B cell (primary cell): ENCODE measurements at regions not wholly inside any gene's neighbourhood (a gene's known extent, or its start where the extent isn't known, plus 50 kb on each side); places are given as distances from the start of the nearest gene placed in this dataset.

Source experiments
- ATAC-seq: fragments of 200-7000 bp; cut with Tn5 transposase; one replicate; pipeline ENCODE4 v1.10.0; 2021; ENCODE audit warnings: low read depth, mild to moderate bottlenecking, moderate number of reproducible peaks, moderate library complexity
- CTCF ChIA-PET: fragments of 350-600 bp; sonication (Branson Sonifier 250); formaldehyde crosslinking; loops from one replicate; lab custom pipeline; 2021; ENCODE audit warnings: antibody characterized with exemption, inconsistent platforms; lab: Charles Lee
- POLR2A ChIA-PET: fragments of 350-600 bp; sonication (Branson Sonifier 250); formaldehyde crosslinking; loops from one replicate; lab custom pipeline; 2021; ENCODE audit warnings: antibody characterized with exemption; lab: Charles Lee
- DNase-seq: peaks from one replicate; pipeline ENCODE4 v3.0.0; 2013
- H2AFZ ChIP-seq: 2 replicates; pipeline ENCODE4 v1.6.1; 2012; ENCODE audit warnings: mild to moderate bottlenecking, low read depth, low read length; ENCODE audit not compliant: insufficient read depth, poor library complexity, severe bottlenecking
- H3K27ac ChIP-seq, 2 donors: 1 replicate in 1 of 2; 2 replicates in 1 of 2; pipeline ENCODE4 v1.5.1; 2012 to 2013; ENCODE audit warnings: low read length in 2 of 2, mild to moderate bottlenecking in 2 of 2, moderate library complexity in 1 of 2
- H3K27me3 ChIP-seq, 4 experiments: fragments of 200-600 bp in 1 of 4; sonication (generic) in 1 of 4; replicated peaks in 1 of 4; 1 replicate in 2 of 4; 2 replicates in 2 of 4; pipeline versions ENCODE4 v1.6.1 to v1.7.0; 2013 to 2016; ENCODE audit warnings: low read length in 3 of 4, mild to moderate bottlenecking in 2 of 4, mixed read lengths in 1 of 4, moderate library complexity in 1 of 4; ENCODE audit not compliant: insufficient read depth in 4 of 4, control insufficient read depth in 3 of 4; ENCODE audit errors: control extremely low read depth in 1 of 4
- H3K36me3 ChIP-seq, 2 experiments: replicated peaks in 1 of 2; 1 replicate in 1 of 2; 2 replicates in 1 of 2; pipeline versions ENCODE4 v1.6.1 to v1.7.1; 2013; ENCODE audit warnings: low read length in 1 of 2; ENCODE audit not compliant: insufficient read depth in 2 of 2, control insufficient read depth in 1 of 2; ENCODE audit errors: control extremely low read depth in 1 of 2, extremely low read depth in 1 of 2
- H3K4me1 ChIP-seq, 2 donors: fragments of 200-600 bp in 1 of 2; sonication (generic) in 1 of 2; 1 replicate in 1 of 2; 2 replicates in 1 of 2; pipeline versions ENCODE4 v1.5.1 to v1.6.1; 2013 to 2017; ENCODE audit warnings: low read length in 2 of 2; ENCODE audit not compliant: control insufficient read depth in 2 of 2, insufficient read depth in 2 of 2
- H3K4me2 ChIP-seq: replicated peaks from 2 replicates; pipeline ENCODE3; 2012; ENCODE audit warnings: mild to moderate bottlenecking, low read depth, low read length; ENCODE audit not compliant: poor library complexity, severe bottlenecking
- H3K4me3 ChIP-seq, 5 experiments: fragments of 200-600 bp in 1 of 5; sonication (generic) in 1 of 5; 1 replicate in 3 of 5; 2 replicates in 2 of 5; pipeline versions ENCODE4 v1.5.1 to v1.7.0; 2011 to 2016; ENCODE audit warnings: low read length in 4 of 5, mild to moderate bottlenecking in 4 of 5, low read depth in 2 of 5, control low read depth in 1 of 5, moderate library complexity in 1 of 5; ENCODE audit not compliant: insufficient read depth in 1 of 5; ENCODE audit errors: control extremely low read depth in 1 of 5, extremely low read depth in 1 of 5
- H3K79me2 ChIP-seq: fragments of 200-600 bp; sonication (generic); one replicate; pipeline ENCODE4 v1.6.0; 2016; ENCODE audit warnings: low read length; ENCODE audit not compliant: control insufficient read depth, insufficient read depth
- H3K9ac ChIP-seq: fragments of 200-600 bp; sonication (generic); 2 replicates; pipeline ENCODE4 v1.6.1; 2017; ENCODE audit warnings: mild to moderate bottlenecking, low read length, moderate library complexity
- H3K9me3 ChIP-seq, 3 donors: one replicate each; pipeline versions ENCODE4 v1.6.1 to v1.7.1; 2013; ENCODE audit warnings: low read length in 2 of 3; ENCODE audit not compliant: control insufficient read depth in 2 of 3, insufficient read depth in 1 of 3; ENCODE audit errors: control extremely low read depth in 1 of 3
- H4K20me1 ChIP-seq: 2 replicates; pipeline ENCODE4 v1.6.0; 2012; ENCODE audit warnings: mild to moderate bottlenecking, low read length; ENCODE audit not compliant: insufficient read depth, control insufficient read depth, poor library complexity, severe bottlenecking
- H3K27ac Mint-ChIP-seq: one replicate; pipeline ENCODE4 v1.8.0; 2021; ENCODE audit warnings: mixed read lengths
- H3K27me3 Mint-ChIP-seq: one replicate; pipeline ENCODE4 v1.8.0; 2021; ENCODE audit warnings: mixed read lengths
- H3K4me1 Mint-ChIP-seq: one replicate; pipeline ENCODE4 v1.8.0; 2021; ENCODE audit warnings: mixed read lengths
- H3K4me3 Mint-ChIP-seq: one replicate; pipeline ENCODE4 v1.8.0; 2021; ENCODE audit warnings: mixed read lengths
- H3K9me3 Mint-ChIP-seq: one replicate; pipeline ENCODE4 v1.8.0; 2022; ENCODE audit warnings: mixed read lengths; ENCODE audit not compliant: insufficient read depth
- CTCF ChIP-seq: fragments of 200-600 bp; IDR thresholded peaks from one replicate; pipeline ENCODE4 v1.8.0; 2022; ENCODE audit warnings: antibody characterized with exemption, mild to moderate bottlenecking
- EZH2 ChIP-seq: IDR thresholded peaks from 2 replicates; pipeline ENCODE4 v1.6.1; 2012; ENCODE audit warnings: borderline replicate concordance, low read depth, mild to moderate bottlenecking, moderate library complexity, low read length; ENCODE audit not compliant: insufficient read depth, poor library complexity, severe bottlenecking
- WGBS: methylation state at CpG from one replicate; pipeline ENCODE4 v1.1.5; 2013; ENCODE audit warnings: missing lambda C conversion rate; ENCODE audit not compliant: insufficient coverage; 5-methylcytosine and 5-hydroxymethylcytosine counted together
- intact Hi-C: fragments of 100-400 bp; cut with micrococcal nuclease; formaldehyde crosslinking; loops from one replicate; pipeline ENCODE4 v1.10.0; 2022

- no peak for ATAC-seq
- no peak overlapping the region for H3K4me3 Mint-ChIP-seq
- H3K36me3 ChIP-seq = no peaks in the 10 kb centered on the region
- peaks cover 5% of the 10 kb centered on the region for H3K4me1 Mint-ChIP-seq
- H3K9me3 Mint-ChIP-seq = no peaks in the 10 kb centered on the region
- CTCF ChIA-PET = no interaction called here
- TF ChIP-seq CTCF (no peak), EZH2 (no peak)
- H3K4me1 ChIP-seq = no peaks in the 10 kb centered on the region
- no peak overlapping the region for H3K4me2 ChIP-seq
- H3K9me3 ChIP-seq = no peaks in the 10 kb centered on the region
- WGBS = 92% methylated on average over 5 of the region's 10 CpGs
- no peaks in the 10 kb centered on the region for H3K27me3 ChIP-seq
- intact Hi-C loops = no loop called here
- POLR2A ChIA-PET = no interaction called here
- DNase-seq = no peak
- H4K20me1 ChIP-seq = no peaks in the 10 kb centered on the region
- no peak overlapping the region for H3K9ac ChIP-seq
- H3K4me3 ChIP-seq = no peak overlapping the region
- no peak overlapping the region for H2AFZ ChIP-seq
- no peak overlapping the region for H3K27ac Mint-ChIP-seq
- H3K27me3 Mint-ChIP-seq = peaks cover 3% of the 10 kb centered on the region
- no peaks in the 10 kb centered on the region for H3K79me2 ChIP-seq
- no peak overlapping the region for H3K27ac ChIP-seq
These were observed 83.5 kb upstream of the CPO start for GRCh38 chr2:206855585-206856433.

- intact Hi-C loops = no loop called here
- POLR2A ChIA-PET = no interaction called here
These were observed 82.8 kb upstream of the CPO start for GRCh38 chr2:206856513-206856912.

More at GRCh38 chr2:206856513-206856912, 82.8 kb upstream of the CPO start:
- Mint-ChIP-seq H3K4me3 (no peak overlapping the region), H3K4me1 (peaks cover 5% of the 10 kb centered on the region), H3K27me3 (peaks cover 3% of the 10 kb centered on the region), H3K9me3 (no peaks in the 10 kb centered on the region), H3K27ac (no peak overlapping the region)
- Histone ChIP-seq H3K27me3 (no peaks in the 10 kb centered on the region), H2AFZ (no peak overlapping the region), H3K36me3 (no peaks in the 10 kb centered on the region), H3K4me1 (no peaks in the 10 kb centered on the region), H3K27ac (no peak overlapping the region), H3K4me2 (no peak overlapping the region), H3K4me3 (no peak overlapping the region), H3K9ac (no peak overlapping the region), H3K9me3 (no peaks in the 10 kb centered on the region), H3K79me2 (no peaks in the 10 kb centered on the region), H4K20me1 (no peaks in the 10 kb centered on the region)
- TF ChIP-seq EZH2 = no peak
- TF ChIP-seq CTCF = no peak
- ATAC-seq (no peak), DNase-seq (no peak)
- CTCF ChIA-PET = no interaction called here
